Cardiac fibroblast (primary cell): ENCODE measurements at regions not wholly inside any gene's neighbourhood (a gene's known extent, or its start where the extent isn't known, plus 50 kb on each side); places are given as distances from the start of the nearest gene placed in this dataset.
A peak's percentile ranks its signal among the peaks of the same experiment; 100 is the strongest.

Experiments
- DNase-seq, 2 donors: peaks; one replicate each; pipeline versions ENCODE4 v3.0.0 to v3.0.0-alpha.2; 2010; ENCODE audit warnings: low read depth in 2 of 2
- H3K4me3 ChIP-seq, 2 donors: replicated peaks in 1 of 2; 1 replicate in 1 of 2; 2 replicates in 1 of 2; pipeline ENCODE4 v1.5.1; 2011; ENCODE audit warnings: low read depth in 2 of 2, low read length in 2 of 2, mild to moderate bottlenecking in 2 of 2, moderate library complexity in 1 of 2
- CTCF ChIP-seq: IDR thresholded peaks from one replicate; pipeline ENCODE4 v1.5.1; 2011; ENCODE audit warnings: low read depth, mild to moderate bottlenecking, low read length, inconsistent platforms

- H3K4me3 ChIP-seq: no peak overlapping the region
- no peak for TF ChIP-seq CTCF
- no peak for DNase-seq
Observed at GRCh38 chr4:129614611-129615010, 518.7 kb downstream of the C4orf33 start.

- TF ChIP-seq CTCF: no peak
- DNase-seq: no peak
- H3K4me3 ChIP-seq: no peak overlapping the region
Observed at GRCh38 chr4:129622566-129622965, 526.6 kb downstream of the C4orf33 start.

GRCh38 chr4:129623233-129623875 lies 527.4 kb downstream of the C4orf33 start:
- DNase-seq: no peak
- no peak overlapping the region for H3K4me3 ChIP-seq
- TF ChIP-seq CTCF: no peak

- peak; percentile 78 for TF ChIP-seq CTCF
- no peak overlapping the region for H3K4me3 ChIP-seq
- peak; percentile 68 to 70 for DNase-seq
Observed at GRCh38 chr4:129641179-129641578, 545.2 kb downstream of the C4orf33 start.

- no peak overlapping the region for H3K4me3 ChIP-seq
- no peak for DNase-seq
- TF ChIP-seq CTCF: no peak
Observed at GRCh38 chr4:129645461-129645860, 549.5 kb downstream of the C4orf33 start.

GRCh38 chr4:129668092-129668491 lies 572.1 kb downstream of the C4orf33 start:
- TF ChIP-seq CTCF: no peak
- no peak overlapping the region for H3K4me3 ChIP-seq
- no peak for DNase-seq

- no peak for TF ChIP-seq CTCF
- no peak for DNase-seq
- H3K4me3 ChIP-seq: no peak overlapping the region
Observed at GRCh38 chr4:129672941-129673340, 577.0 kb downstream of the C4orf33 start.
